ENCODE measurements at regions not wholly inside any gene's neighbourhood (a gene's known extent, or its start where the extent isn't known, plus 50 kb on each side); places are given as distances from the start of the nearest gene placed in this dataset.

GRCh38 chrX:38975368-38975942 lies 174.2 kb downstream of the MID1IP1 start:
- no peak for DNase-seq (ENCODE audit: low read depth)
- H3K4me3 ChIP-seq (ENCODE audit: low read depth, low read length) = no peak overlapping the region
- no peaks in the 10 kb centered on the region for H3K36me3 ChIP-seq (ENCODE audit: control insufficient read depth, insufficient read depth, low read length)
- no peak for TF ChIP-seq CTCF (IDR thresholded peaks at IDR 0.05; ENCODE audit: insufficient read depth, low read length, poor library complexity, severe bottlenecking)
- no peaks in the 10 kb centered on the region for H3K27me3 ChIP-seq (ENCODE audit: control insufficient read depth, insufficient read depth, low read length)

- Histone ChIP-seq H3K36me3 (ENCODE audit: control insufficient read depth, insufficient read depth, low read length) (no peaks in the 10 kb centered on the region), H3K27me3 (ENCODE audit: control insufficient read depth, insufficient read depth, low read length) (no peaks in the 10 kb centered on the region), H3K4me3 (ENCODE audit: low read depth, low read length) (no peak overlapping the region)
- no peak for TF ChIP-seq CTCF (IDR thresholded peaks at IDR 0.05; ENCODE audit: insufficient read depth, low read length, poor library complexity, severe bottlenecking)
- DNase-seq (ENCODE audit: low read depth) = no peak
These were observed 181.1 kb downstream of the MID1IP1 start for GRCh38 chrX:38982370-38982769.

GRCh38 chrX:38982843-38983242 lies 181.6 kb downstream of the MID1IP1 start:
- TF ChIP-seq CTCF (IDR thresholded peaks at IDR 0.05; ENCODE audit: insufficient read depth, low read length, poor library complexity, severe bottlenecking) = no peak
- Histone ChIP-seq H3K4me3 (ENCODE audit: low read depth, low read length) (no peak overlapping the region), H3K36me3 (ENCODE audit: control insufficient read depth, insufficient read depth, low read length) (no peaks in the 10 kb centered on the region), H3K27me3 (ENCODE audit: control insufficient read depth, insufficient read depth, low read length) (no peaks in the 10 kb centered on the region)
- DNase-seq (ENCODE audit: low read depth) = no peak

- Histone ChIP-seq H3K27me3 (ENCODE audit: control insufficient read depth, insufficient read depth, low read length) (no peaks in the 10 kb centered on the region), H3K4me3 (ENCODE audit: low read depth, low read length) (no peak overlapping the region), H3K36me3 (ENCODE audit: control insufficient read depth, insufficient read depth, low read length) (no peaks in the 10 kb centered on the region)
- no peak for DNase-seq (ENCODE audit: low read depth)
- TF ChIP-seq CTCF (IDR thresholded peaks at IDR 0.05; ENCODE audit: insufficient read depth, low read length, poor library complexity, severe bottlenecking) = no peak
These were observed 184.1 kb downstream of the MID1IP1 start for GRCh38 chrX:38985375-38985774.

- no peak for TF ChIP-seq CTCF (IDR thresholded peaks at IDR 0.05; ENCODE audit: insufficient read depth, low read length, poor library complexity, severe bottlenecking)
- H3K36me3 ChIP-seq (ENCODE audit: control insufficient read depth, insufficient read depth, low read length) = no peaks in the 10 kb centered on the region
- DNase-seq (ENCODE audit: low read depth) = no peak
- H3K4me3 ChIP-seq (ENCODE audit: low read depth, low read length) = no peak overlapping the region
- no peaks in the 10 kb centered on the region for H3K27me3 ChIP-seq (ENCODE audit: control insufficient read depth, insufficient read depth, low read length)
These were observed 184.7 kb downstream of the MID1IP1 start for GRCh38 chrX:38985945-38986344.

GRCh38 chrX:38986586-38986985 lies 185.3 kb downstream of the MID1IP1 start:
- no peaks in the 10 kb centered on the region for H3K27me3 ChIP-seq (ENCODE audit: control insufficient read depth, insufficient read depth, low read length)

More at GRCh38 chrX:38986586-38986985, 185.3 kb downstream of the MID1IP1 start:
- no peak for DNase-seq (ENCODE audit: low read depth)
- H3K36me3 ChIP-seq (ENCODE audit: control insufficient read depth, insufficient read depth, low read length) = no peaks in the 10 kb centered on the region
- no peak for TF ChIP-seq CTCF (IDR thresholded peaks at IDR 0.05; ENCODE audit: insufficient read depth, low read length, poor library complexity, severe bottlenecking)
- H3K4me3 ChIP-seq (ENCODE audit: low read depth, low read length) = no peak overlapping the region
